ENCODE measurements at regions not wholly inside any gene's neighbourhood (a gene's known extent, or its start where the extent isn't known, plus 50 kb on each side); places are given as distances from the start of the nearest gene placed in this dataset.
"Not testable (repeated sequence)": the region's sequence is repeated elsewhere in the genome, so short reads cannot be mapped to it uniquely, and the experiment has no call there.

DNA sequence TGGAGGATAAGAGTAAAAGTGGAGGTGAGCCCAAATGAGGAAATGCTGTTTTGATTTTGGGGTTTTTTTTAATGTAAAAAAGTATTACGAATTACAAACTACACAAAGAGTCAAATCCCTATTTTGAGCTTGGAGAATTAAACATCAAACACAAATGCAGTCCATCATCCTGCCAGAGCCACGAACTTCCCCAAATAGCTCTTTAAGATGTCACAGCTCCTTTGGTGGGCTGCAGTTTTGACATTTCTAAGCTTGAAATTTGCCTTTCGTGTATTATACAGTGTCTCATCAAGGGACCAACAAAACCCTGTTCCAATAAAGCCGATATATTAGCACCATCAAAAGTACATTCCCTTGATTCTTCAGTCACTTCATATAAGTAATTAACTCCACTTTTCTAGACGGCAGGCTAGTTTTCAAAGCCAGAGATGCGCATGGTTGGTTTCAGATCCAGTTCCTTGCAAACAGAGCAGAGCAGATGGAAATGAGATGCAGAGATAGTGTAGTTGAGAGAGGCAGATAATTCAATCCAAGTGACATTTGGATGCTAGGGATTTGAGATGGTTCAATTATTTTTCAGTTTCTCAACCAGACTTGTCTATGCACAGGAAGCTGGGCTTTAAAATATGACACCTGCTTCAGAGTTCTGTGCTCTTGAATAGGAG lies 580.9 kb downstream of the EDEM1 start:
- H3K9me3 ChIP-seq = no peaks in the 10 kb centered on the region
- 76% methylated on average over 6 of the region's 6 CpGs for WGBS
- no peaks in the 10 kb centered on the region for H3K4me1 ChIP-seq (replicated peaks)
- DNase-seq (ENCODE audit: low spot score) = no peak
- no peak overlapping the region for H3K4me3 ChIP-seq
- H3K27ac ChIP-seq = no peak overlapping the region
- no peaks in the 10 kb centered on the region for H3K27me3 ChIP-seq (replicated peaks; ENCODE audit: insufficient read depth)
- TF ChIP-seq, protein P1, sequence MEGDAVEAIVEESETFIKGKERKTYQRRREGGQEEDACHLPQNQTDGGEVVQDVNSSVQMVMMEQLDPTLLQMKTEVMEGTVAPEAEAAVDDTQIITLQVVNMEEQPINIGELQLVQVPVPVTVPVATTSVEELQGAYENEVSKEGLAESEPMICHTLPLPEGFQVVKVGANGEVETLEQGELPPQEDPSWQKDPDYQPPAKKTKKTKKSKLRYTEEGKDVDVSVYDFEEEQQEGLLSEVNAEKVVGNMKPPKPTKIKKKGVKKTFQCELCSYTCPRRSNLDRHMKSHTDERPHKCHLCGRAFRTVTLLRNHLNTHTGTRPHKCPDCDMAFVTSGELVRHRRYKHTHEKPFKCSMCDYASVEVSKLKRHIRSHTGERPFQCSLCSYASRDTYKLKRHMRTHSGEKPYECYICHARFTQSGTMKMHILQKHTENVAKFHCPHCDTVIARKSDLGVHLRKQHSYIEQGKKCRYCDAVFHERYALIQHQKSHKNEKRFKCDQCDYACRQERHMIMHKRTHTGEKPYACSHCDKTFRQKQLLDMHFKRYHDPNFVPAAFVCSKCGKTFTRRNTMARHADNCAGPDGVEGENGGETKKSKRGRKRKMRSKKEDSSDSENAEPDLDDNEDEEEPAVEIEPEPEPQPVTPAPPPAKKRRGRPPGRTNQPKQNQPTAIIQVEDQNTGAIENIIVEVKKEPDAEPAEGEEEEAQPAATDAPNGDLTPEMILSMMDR (IDR thresholded peaks at IDR 0.05) = no peak
- TF ChIP-seq POLR2AphosphoS5 (IDR thresholded peaks at IDR 0.05) = no peak
- TF ChIP-seq POLR2A (IDR thresholded peaks at IDR 0.05) = no peak
- H3K36me3 ChIP-seq = no peaks in the 10 kb centered on the region
- intact Hi-C loops (cut with DNase I) = no loop called here

DNA sequence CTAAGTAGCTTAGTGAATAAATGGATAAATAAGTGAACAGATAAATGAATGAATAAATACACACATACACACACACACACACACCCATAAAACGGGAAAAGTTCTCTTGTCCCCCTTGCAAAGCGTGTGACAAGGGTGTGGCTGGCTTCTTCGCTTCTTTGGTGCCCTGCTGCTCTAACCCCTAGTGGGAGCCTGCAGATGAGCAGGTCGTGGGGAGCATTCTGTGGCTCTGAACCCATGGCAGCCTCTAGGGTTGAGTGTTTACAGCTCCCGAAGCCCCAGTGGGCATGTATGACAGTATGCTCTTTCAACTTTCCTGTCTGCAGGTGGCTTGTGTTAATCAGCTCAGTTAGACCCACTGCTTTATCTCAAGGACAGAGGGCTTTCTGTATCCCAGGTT lies 582.3 kb downstream of the EDEM1 start:
- WGBS = 73% methylated on average over 5 of the region's 5 CpGs
- Histone ChIP-seq H3K4me1 (replicated peaks) (no peaks in the 10 kb centered on the region), H3K36me3 (no peaks in the 10 kb centered on the region), H3K27ac (no peak overlapping the region), H3K4me3 (no peak overlapping the region), H3K27me3 (replicated peaks; ENCODE audit: insufficient read depth) (no peaks in the 10 kb centered on the region), H3K9me3 (no peaks in the 10 kb centered on the region)
- no peak for TF ChIP-seq POLR2A (IDR thresholded peaks at IDR 0.05)
- TF ChIP-seq, protein P1 (IDR thresholded peaks at IDR 0.05) = no peak
- no peak for TF ChIP-seq POLR2AphosphoS5 (IDR thresholded peaks at IDR 0.05)
- intact Hi-C loops (cut with DNase I) = no loop called here
- no peak for DNase-seq (ENCODE audit: low spot score)

DNA sequence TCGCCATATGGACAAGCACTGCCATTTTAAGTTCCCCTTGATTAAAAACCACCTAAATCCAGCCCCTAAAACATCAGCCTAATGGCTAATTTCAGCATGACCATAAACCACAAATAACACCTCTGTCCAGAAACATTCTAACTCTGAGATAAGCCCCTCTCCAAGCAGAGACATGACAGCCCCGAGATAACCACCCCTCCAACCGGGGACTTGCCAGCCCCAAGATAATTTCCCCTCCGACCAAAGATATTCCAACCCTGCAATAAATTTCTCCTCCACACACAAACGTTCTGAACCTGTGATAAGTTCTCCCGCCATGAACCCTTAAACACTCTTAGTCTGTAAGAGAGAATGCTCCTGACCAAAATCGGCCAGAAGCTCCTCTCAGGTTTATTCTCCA lies 586.8 kb downstream of the EDEM1 start:
- Histone ChIP-seq H3K4me1 (replicated peaks) (no peaks in the 10 kb centered on the region), H3K27ac (no peak overlapping the region), H3K4me3 (no peak overlapping the region), H3K36me3 (no peaks in the 10 kb centered on the region), H3K27me3 (replicated peaks; ENCODE audit: insufficient read depth) (no peaks in the 10 kb centered on the region), H3K9me3 (no peaks in the 10 kb centered on the region)
- intact Hi-C loops (cut with DNase I) = no loop called here
- DNase-seq (ENCODE audit: low spot score) = no peak
- TF ChIP-seq POLR2AphosphoS5 (IDR thresholded peaks at IDR 0.05) (no peak), POLR2A (IDR thresholded peaks at IDR 0.05) (no peak)
- TF ChIP-seq, protein P1 (IDR thresholded peaks at IDR 0.05) = no peak
- 74% methylated on average over 7 of the region's 7 CpGs for WGBS

DNA sequence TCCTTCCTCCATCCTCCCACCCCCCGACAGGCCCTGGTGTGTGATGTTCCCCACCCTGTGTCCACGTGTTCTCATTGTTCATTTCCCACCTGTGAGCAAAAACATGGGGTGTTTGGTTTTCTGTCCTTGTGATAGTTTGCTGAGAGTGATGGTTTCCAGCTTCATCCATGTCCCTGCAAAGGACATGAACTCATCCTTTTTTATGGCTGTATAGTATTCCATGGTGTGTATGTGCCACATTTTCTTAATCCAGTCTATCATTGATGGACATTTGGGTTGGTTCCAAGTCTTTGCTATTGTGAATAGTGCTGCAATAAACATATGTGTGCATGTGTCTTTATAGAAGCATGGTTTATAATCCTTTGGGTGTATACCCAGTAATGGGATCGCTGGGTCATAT lies 587.6 kb downstream of the EDEM1 start:
- H3K9me3 ChIP-seq; DNase-seq (ENCODE audit: low spot score); intact Hi-C loops (cut with DNase I); H3K27ac ChIP-seq; H3K4me3 ChIP-seq; H3K4me1 ChIP-seq (replicated peaks); H3K27me3 ChIP-seq (replicated peaks; ENCODE audit: insufficient read depth); H3K36me3 ChIP-seq: not testable (repeated sequence)
- WGBS = 92% methylated on average over 3 of the region's 3 CpGs

DNA sequence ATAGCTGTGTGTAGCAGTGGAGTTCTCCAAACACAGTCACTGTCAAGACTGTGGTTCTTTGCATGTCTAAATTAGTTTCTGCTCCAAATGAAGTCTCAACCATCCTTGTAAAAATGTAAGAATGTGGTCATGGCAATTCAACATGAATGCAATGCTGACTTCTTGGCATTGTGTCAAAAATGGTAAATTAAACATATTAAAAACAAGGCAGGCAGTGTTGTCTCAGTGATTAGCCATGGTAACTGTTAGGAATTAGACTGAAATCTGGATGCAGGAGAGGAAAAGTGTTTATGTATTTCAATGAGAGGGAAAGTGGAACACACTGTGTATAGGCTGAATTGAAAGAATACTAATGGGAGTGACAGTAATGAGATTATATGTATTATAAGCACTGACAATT lies 597.2 kb downstream of the EDEM1 start:
- intact Hi-C loops (cut with DNase I) = no loop called here
- H3K4me1 ChIP-seq (replicated peaks) = no peaks in the 10 kb centered on the region
- TF ChIP-seq POLR2AphosphoS5 (IDR thresholded peaks at IDR 0.05) (no peak), POLR2A (IDR thresholded peaks at IDR 0.05) (no peak)
- TF ChIP-seq, protein P1 (IDR thresholded peaks at IDR 0.05) = no peak
- H3K4me3 ChIP-seq = no peak overlapping the region
- DNase-seq (ENCODE audit: low spot score) = no peak
- H3K36me3 ChIP-seq = no peaks in the 10 kb centered on the region
- H3K9me3 ChIP-seq = no peaks in the 10 kb centered on the region
- no peak overlapping the region for H3K27ac ChIP-seq
- no peaks in the 10 kb centered on the region for H3K27me3 ChIP-seq (replicated peaks; ENCODE audit: insufficient read depth)

Measured in prostate gland (tissue), 2 donors.